GM18909 (cell line): ENCODE measurements at regions not wholly inside any gene's neighbourhood (a gene's known extent, or its start where the extent isn't known, plus 50 kb on each side); places are given as distances from the start of the nearest gene placed in this dataset.

Experiments
- ATAC-seq: cut with Tn5 transposase; IDR thresholded peaks from one replicate; pipeline ENCODE4 v1.9.1; 2021; ENCODE audit warnings: mild to moderate bottlenecking; ENCODE audit not compliant: unreplicated experiment, poor library complexity

- ATAC-seq, result no peak
Observed at GRCh38 chr2:19573784-19574183, 215.4 kb upstream of the OSR1 start.

- no peak for ATAC-seq
Observed at GRCh38 chr2:19571773-19572172, 213.3 kb upstream of the OSR1 start.

DNA sequence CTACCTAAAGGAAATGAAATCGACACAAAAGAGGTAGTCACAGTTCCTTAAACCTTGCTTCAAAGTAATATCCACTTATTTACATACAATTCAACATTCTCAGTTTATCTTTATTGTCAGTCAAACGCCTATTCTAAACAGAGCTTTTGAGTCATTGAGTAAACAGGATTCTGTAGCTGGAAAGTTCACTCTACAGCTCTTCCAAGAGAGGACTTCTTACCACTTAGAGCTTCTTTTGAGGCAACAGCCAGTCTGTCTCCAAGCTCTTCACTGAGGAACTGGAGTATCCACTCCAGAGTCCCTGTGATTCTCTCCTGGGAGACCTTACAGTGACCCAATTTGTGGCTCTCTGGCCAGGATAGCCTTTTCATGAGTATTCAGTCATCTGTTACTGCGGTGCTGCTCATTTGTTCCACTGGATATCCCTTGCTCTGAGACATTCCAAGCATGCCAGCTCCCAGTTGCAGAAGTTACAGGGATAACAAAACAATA lies 210.9 kb upstream of the OSR1 start:
- no peak for ATAC-seq

DNA sequence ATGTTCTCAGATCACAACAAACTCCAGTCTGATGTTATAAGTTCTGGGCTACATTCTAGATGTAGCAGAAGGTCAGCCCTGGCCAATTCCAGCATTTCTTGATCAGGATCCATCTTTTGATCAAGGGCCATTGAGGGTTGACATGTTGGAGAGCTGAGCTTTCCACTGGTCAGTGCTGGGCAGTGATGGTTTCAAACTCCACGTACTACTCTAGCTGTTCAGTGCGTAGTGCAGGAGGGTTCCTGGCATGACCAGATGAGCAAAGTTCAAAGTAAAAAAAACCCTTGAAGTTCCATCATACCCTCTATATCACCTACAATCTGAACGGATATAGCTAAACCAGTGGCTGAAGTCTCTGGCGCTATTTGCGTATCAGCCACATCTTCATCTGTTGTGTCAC lies 210.4 kb upstream of the OSR1 start:
- no peak for ATAC-seq

GRCh38 chr2:19560785-19561184 lies 202.4 kb upstream of the OSR1 start:
- ATAC-seq, result no peak

DNA sequence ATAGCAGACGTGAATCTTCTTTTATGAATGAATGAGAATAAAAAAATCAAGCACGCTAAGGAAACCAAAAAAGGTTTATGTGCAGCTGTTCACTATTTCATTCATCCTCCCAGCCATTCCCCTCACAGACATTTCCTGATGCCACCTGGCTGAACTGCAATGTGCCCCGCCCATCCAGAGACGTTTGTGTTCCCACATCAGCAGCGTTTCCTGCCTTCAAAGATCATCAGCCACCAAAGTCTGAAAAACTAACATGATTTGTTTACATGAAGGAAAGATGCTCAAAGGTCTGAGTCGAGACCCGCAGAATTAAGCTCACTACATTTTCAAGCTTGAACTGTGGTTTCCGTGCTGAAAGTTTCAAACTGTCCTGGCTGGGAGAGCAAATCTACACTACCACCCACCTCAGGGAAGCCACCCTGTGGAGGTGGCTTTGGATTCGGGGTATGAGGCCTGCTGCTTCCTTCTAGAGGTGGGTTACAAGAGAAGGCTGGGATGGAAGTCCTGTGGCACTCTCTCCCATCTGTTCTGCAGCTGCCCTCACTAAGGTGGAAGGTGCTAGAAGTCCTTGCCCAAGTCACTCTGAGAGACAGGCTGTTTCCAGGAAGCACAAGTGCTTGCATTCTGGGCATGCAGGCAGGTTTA lies 201.3 kb upstream of the OSR1 start:
- no peak for ATAC-seq

DNA sequence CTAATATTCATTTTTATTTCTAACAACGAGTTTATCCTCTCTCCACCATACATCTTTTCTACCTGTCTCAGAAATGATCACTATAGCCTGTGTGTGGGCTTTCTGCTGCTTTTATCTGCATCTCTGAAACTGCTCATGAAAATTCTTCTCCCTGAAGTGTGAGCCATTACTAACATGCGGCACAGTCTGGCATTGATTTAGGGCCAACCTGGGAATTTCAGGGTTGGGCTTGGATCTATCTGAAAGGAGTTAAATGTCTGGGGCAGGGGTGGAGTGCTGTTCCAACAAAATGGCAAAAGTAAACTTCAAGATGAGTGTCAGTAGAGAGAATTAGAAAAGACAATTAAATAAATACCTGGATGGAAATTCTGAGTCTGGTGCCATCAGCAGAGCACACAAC lies 198.2 kb upstream of the OSR1 start:
- ATAC-seq, result no peak

- peak; percentile 63 for ATAC-seq
Observed at GRCh38 chr2:19554520-19554919, 196.1 kb upstream of the OSR1 start.

- no peak for ATAC-seq
Observed at GRCh38 chr2:19552270-19552669, 193.8 kb upstream of the OSR1 start.

DNA sequence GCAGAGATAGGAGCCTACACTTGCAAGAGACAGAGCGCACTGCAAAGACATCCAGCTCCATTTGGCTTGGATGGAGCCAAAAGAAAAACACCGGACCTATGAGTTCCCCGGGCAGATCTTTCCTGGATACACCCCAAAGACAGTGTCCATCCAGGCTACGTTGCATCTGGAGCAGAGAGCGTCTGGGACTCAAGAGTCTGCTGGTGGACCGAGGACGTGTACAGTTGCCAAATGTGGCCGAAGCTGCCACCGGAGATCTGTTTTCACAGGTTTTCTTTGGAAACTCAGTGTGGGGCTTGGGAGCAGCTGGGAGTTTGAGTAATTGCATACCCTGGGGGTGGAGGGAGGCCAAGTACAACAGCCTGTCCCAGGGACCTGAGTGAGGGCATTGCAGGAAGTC lies 192.3 kb upstream of the OSR1 start:
- ATAC-seq, result no peak

- no peak for ATAC-seq
Observed at GRCh38 chr2:19549821-19550220, 191.4 kb upstream of the OSR1 start.

- ATAC-seq, result no peak
Observed at GRCh38 chr2:19548116-19548515, 189.7 kb upstream of the OSR1 start.

GRCh38 chr2:19547321-19547720 lies 188.9 kb upstream of the OSR1 start:
- ATAC-seq, result no peak

DNA sequence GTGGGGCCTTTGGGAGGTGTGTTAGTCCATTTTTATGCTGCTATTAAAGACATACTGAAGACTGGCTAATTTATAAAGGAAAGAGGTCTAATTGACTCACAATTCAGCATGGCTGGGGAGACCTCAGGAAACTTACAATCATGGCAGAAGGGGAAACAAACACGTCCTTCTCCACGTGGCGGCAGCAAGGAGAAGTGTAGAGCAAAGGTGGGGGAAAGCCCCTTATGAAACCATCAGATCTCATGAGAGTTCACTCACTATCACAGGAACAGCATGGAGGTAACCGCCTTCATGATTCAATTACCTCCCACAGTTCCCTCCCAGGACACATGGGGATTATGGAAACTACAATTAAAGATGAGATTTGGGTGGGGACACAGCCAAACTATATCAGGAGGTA lies 187.1 kb upstream of the OSR1 start:
- ATAC-seq, result no peak

- ATAC-seq, result no peak
Observed at GRCh38 chr2:19543663-19544383, 185.4 kb upstream of the OSR1 start.

- ATAC-seq, result no peak
Observed at GRCh38 chr2:19542796-19543662, 184.6 kb upstream of the OSR1 start.

- ATAC-seq, result no peak
Observed at GRCh38 chr2:19541884-19542283, 183.5 kb upstream of the OSR1 start.

- no peak for ATAC-seq
Observed at GRCh38 chr2:19540739-19541525, 182.5 kb upstream of the OSR1 start.

GRCh38 chr2:19538411-19538963 lies 180.1 kb upstream of the OSR1 start:
- ATAC-seq, result no peak

GRCh38 chr2:19536136-19536535 lies 177.7 kb upstream of the OSR1 start:
- ATAC-seq, result no peak
